Activated CD4-positive, alpha-beta T cell treated with anti-CD3 and anti-CD28 coated beads, Interleukin-2, amount 10 ng/mL, durations not matched to agents 7 days and 5 days (primary cell): ENCODE measurements at regions not wholly inside any gene's neighbourhood (a gene's known extent, or its start where the extent isn't known, plus 50 kb on each side); places are given as distances from the start of the nearest gene placed in this dataset.

Source experiments
- CTCF ChIA-PET: fragments of 350-600 bp; sonication (Branson Sonifier 250); formaldehyde crosslinking; loops from one replicate; lab custom pipeline; 2021; ENCODE audit warnings: antibody characterized with exemption; lab: Charles Lee
- POLR2A ChIA-PET: fragments of 350-600 bp; sonication (Branson Sonifier 250); formaldehyde crosslinking; loops from one replicate; lab custom pipeline; 2021; ENCODE audit warnings: antibody characterized with exemption; lab: Charles Lee
- DNase-seq: peaks from one replicate; pipeline ENCODE4 v3.0.0-alpha.2; 2020
- H3K27ac Mint-ChIP-seq: one replicate; pipeline ENCODE4 v1.8.0; 2021; ENCODE audit warnings: mild to moderate bottlenecking, moderate library complexity, mixed read lengths
- H3K27me3 Mint-ChIP-seq: one replicate; pipeline ENCODE4 v1.8.0; 2021; ENCODE audit warnings: mixed read lengths
- H3K36me3 Mint-ChIP-seq: one replicate; pipeline ENCODE4 v1.8.0; 2021; ENCODE audit warnings: low read depth, mixed read lengths
- H3K4me1 Mint-ChIP-seq: one replicate; pipeline ENCODE4 v1.8.0; 2021; ENCODE audit warnings: mixed read lengths
- H3K4me3 Mint-ChIP-seq: one replicate; pipeline ENCODE4 v1.8.0; 2021; ENCODE audit warnings: mild to moderate bottlenecking, moderate library complexity, mixed read lengths
- H3K9me3 Mint-ChIP-seq: one replicate; pipeline ENCODE4 v1.8.0; 2021; ENCODE audit warnings: mixed read lengths

GRCh38 chr1:157893686-157894085, 52.1 kb upstream of the CD5L start:
- ChIA-PET CTCF (no interaction called here), POLR2A (no interaction called here)
- Mint-ChIP-seq H3K27ac (no peak overlapping the region), H3K9me3 (peaks cover 1% of the 10 kb centered on the region), H3K4me3 (no peak overlapping the region), H3K36me3 (no peaks in the 10 kb centered on the region), H3K27me3 (peaks cover 5% of the 10 kb centered on the region), H3K4me1 (no peaks in the 10 kb centered on the region)
- DNase-seq, result no peak

GRCh38 chr1:157894613-157895165, 53.1 kb upstream of the CD5L start:
- H3K36me3 Mint-ChIP-seq, result no peaks in the 10 kb centered on the region
- H3K9me3 Mint-ChIP-seq, result peaks cover 4% of the 10 kb centered on the region
- ChIA-PET POLR2A (interaction anchor here (0.6 kb wide), 1 partner anchor 30 kb away, joined by 3 read pairs; no protein-coding TSS in a partner anchor), CTCF (no interaction called here)
- H3K4me1 Mint-ChIP-seq, result no peaks in the 10 kb centered on the region
- no peak overlapping the region for H3K27ac Mint-ChIP-seq
- no peak for DNase-seq
- no peak overlapping the region for H3K4me3 Mint-ChIP-seq
- H3K27me3 Mint-ChIP-seq, result peaks cover 2% of the 10 kb centered on the region

- no peak for DNase-seq
- ChIA-PET POLR2A (no interaction called here), CTCF (no interaction called here)
- Mint-ChIP-seq H3K4me3 (no peak overlapping the region), H3K27me3 (peaks cover 8% of the 10 kb centered on the region), H3K27ac (no peak overlapping the region), H3K4me1 (no peaks in the 10 kb centered on the region), H3K9me3 (peaks cover 4% of the 10 kb centered on the region), H3K36me3 (no peaks in the 10 kb centered on the region)
Observed at GRCh38 chr1:157910270-157910669, 68.7 kb upstream of the CD5L start.

- no peaks in the 10 kb centered on the region for H3K36me3 Mint-ChIP-seq
- POLR2A ChIA-PET, result no interaction called here
- CTCF ChIA-PET, result no interaction called here
- H3K27ac Mint-ChIP-seq, result no peak overlapping the region
- DNase-seq, result no peak
- no peaks in the 10 kb centered on the region for H3K9me3 Mint-ChIP-seq
- H3K4me1 Mint-ChIP-seq, result no peaks in the 10 kb centered on the region
- peaks cover 16% of the 10 kb centered on the region for H3K27me3 Mint-ChIP-seq
- H3K4me3 Mint-ChIP-seq, result no peak overlapping the region
Observed at GRCh38 chr1:157915859-157916258, 74.3 kb upstream of the CD5L start.

GRCh38 chr1:157916887-157917570, 75.4 kb upstream of the CD5L start:
- DNase-seq, result no peak
- Mint-ChIP-seq H3K4me3 (no peak overlapping the region), H3K36me3 (no peaks in the 10 kb centered on the region), H3K27ac (no peak overlapping the region), H3K27me3 (peaks cover 16% of the 10 kb centered on the region), H3K9me3 (no peaks in the 10 kb centered on the region), H3K4me1 (no peaks in the 10 kb centered on the region)
- ChIA-PET CTCF (no interaction called here), POLR2A (no interaction called here)

GRCh38 chr1:157920748-157921147, 72.7 kb upstream of the KIRREL1 start:
- H3K27ac Mint-ChIP-seq, result no peak overlapping the region
- ChIA-PET CTCF (interaction anchor here (1.3 kb wide), 1 partner anchor 10 kb away, joined by 3 read pairs; no protein-coding TSS in a partner anchor), POLR2A (no interaction called here)
- H3K4me3 Mint-ChIP-seq, result no peak overlapping the region
- no peaks in the 10 kb centered on the region for H3K36me3 Mint-ChIP-seq
- peaks cover 9% of the 10 kb centered on the region for H3K27me3 Mint-ChIP-seq
- no peaks in the 10 kb centered on the region for H3K4me1 Mint-ChIP-seq
- no peaks in the 10 kb centered on the region for H3K9me3 Mint-ChIP-seq
- DNase-seq, result no peak

- no peak overlapping the region for H3K27ac Mint-ChIP-seq
- no peaks in the 10 kb centered on the region for H3K4me1 Mint-ChIP-seq
- no peaks in the 10 kb centered on the region for H3K36me3 Mint-ChIP-seq
- DNase-seq, result no peak
- no peak overlapping the region for H3K4me3 Mint-ChIP-seq
- ChIA-PET CTCF (no interaction called here), POLR2A (no interaction called here)
- peaks cover under 1% of the 10 kb centered on the region for H3K27me3 Mint-ChIP-seq
- H3K9me3 Mint-ChIP-seq, result no peaks in the 10 kb centered on the region
Observed at GRCh38 chr1:157925419-157926166, 67.9 kb upstream of the KIRREL1 start.

- H3K36me3 Mint-ChIP-seq, result no peaks in the 10 kb centered on the region
- POLR2A ChIA-PET, result no interaction called here
- H3K9me3 Mint-ChIP-seq, result no peaks in the 10 kb centered on the region
- H3K27ac Mint-ChIP-seq, result no peak overlapping the region
- H3K27me3 Mint-ChIP-seq, result no peaks in the 10 kb centered on the region
- CTCF ChIA-PET, result no interaction called here
- no peak for DNase-seq
- H3K4me3 Mint-ChIP-seq, result no peak overlapping the region
- no peaks in the 10 kb centered on the region for H3K4me1 Mint-ChIP-seq
Observed at GRCh38 chr1:157932069-157932468, 61.4 kb upstream of the KIRREL1 start.

- POLR2A ChIA-PET, result no interaction called here
- H3K36me3 Mint-ChIP-seq, result no peaks in the 10 kb centered on the region
- CTCF ChIA-PET, result interaction anchor here (0.6 kb wide), 1 partner anchor 267 kb away, joined by 3 read pairs; no protein-coding TSS in a partner anchor
- no peaks in the 10 kb centered on the region for H3K4me1 Mint-ChIP-seq
- no peaks in the 10 kb centered on the region for H3K9me3 Mint-ChIP-seq
- peaks cover 13% of the 10 kb centered on the region for H3K27me3 Mint-ChIP-seq
- H3K27ac Mint-ChIP-seq, result no peak overlapping the region
- no peak overlapping the region for H3K4me3 Mint-ChIP-seq
- no peak for DNase-seq
Observed at GRCh38 chr1:157937744-157938143, 55.7 kb upstream of the KIRREL1 start.

- ChIA-PET POLR2A (interaction anchor here (0.5 kb wide), 1 partner anchor 43 kb away, joined by 3 read pairs; no protein-coding TSS in a partner anchor), CTCF (no interaction called here)
- peaks cover 15% of the 10 kb centered on the region for H3K27me3 Mint-ChIP-seq
- H3K4me3 Mint-ChIP-seq, result no peak overlapping the region
- no peak overlapping the region for H3K27ac Mint-ChIP-seq
- no peaks in the 10 kb centered on the region for H3K36me3 Mint-ChIP-seq
- DNase-seq, result no peak
- no peaks in the 10 kb centered on the region for H3K9me3 Mint-ChIP-seq
- H3K4me1 Mint-ChIP-seq, result no peaks in the 10 kb centered on the region
Observed at GRCh38 chr1:157941939-157942338, 51.5 kb upstream of the KIRREL1 start.
